ENCODE measurements at regions not wholly inside any gene's neighbourhood (a gene's known extent, or its start where the extent isn't known, plus 50 kb on each side); places are given as distances from the start of the nearest gene placed in this dataset.
A peak's percentile ranks its signal among the peaks of the same experiment; 100 is the strongest.

DNA sequence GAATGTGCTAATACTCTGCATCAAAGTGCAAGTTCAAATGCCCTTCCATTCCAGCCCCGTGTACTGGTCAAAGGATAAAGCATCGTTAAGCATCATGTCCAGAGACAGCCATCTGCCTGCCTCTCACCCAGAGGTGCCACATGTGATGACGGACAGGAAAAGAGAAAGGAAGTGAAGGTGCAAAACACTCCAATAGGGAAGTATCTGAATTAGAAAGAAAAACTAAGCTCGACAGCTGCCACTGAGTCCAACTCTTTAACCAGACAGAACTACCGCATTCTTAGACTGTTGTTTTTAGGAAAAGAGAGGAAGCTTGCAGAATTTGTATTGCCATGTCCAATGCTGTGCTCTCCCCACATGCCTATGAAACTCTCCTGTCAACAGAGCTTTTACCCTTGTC lies 465.0 kb upstream of the SOX5 start:
- Histone ChIP-seq H3K4me1 (no peaks in the 10 kb centered on the region), H3F3A (ENCODE audit: low read depth) (no peaks in the 10 kb centered on the region), H3K9ac (no peak overlapping the region), H3K4me3 (no peak overlapping the region), H3K27ac (no peak overlapping the region), H3K79me2 (ENCODE audit: low read depth) (no peaks in the 10 kb centered on the region), H2AFZ (replicated peaks) (no peak overlapping the region), H3K36me3 (no peaks in the 10 kb centered on the region), H4K20me1 (ENCODE audit: low read depth) (no peaks in the 10 kb centered on the region), H3K27me3 (no peaks in the 10 kb centered on the region), H3K4me2 (no peak overlapping the region), H3K9me3 (ENCODE audit: low read depth) (no peaks in the 10 kb centered on the region)
- Mint-ChIP-seq H3K4me3 (no peak overlapping the region), H3K27ac (peak overlapping the region; percentile 26), H3K9me3 (peaks cover 2% of the 10 kb centered on the region), H3K4me1 (peaks cover 14% of the 10 kb centered on the region), H3K27me3 (ENCODE audit: insufficient read depth, low read depth) (no peaks in the 10 kb centered on the region), H3K36me3 (peaks cover 28% of the 10 kb centered on the region)
- TF ChIP-seq, protein P1, sequence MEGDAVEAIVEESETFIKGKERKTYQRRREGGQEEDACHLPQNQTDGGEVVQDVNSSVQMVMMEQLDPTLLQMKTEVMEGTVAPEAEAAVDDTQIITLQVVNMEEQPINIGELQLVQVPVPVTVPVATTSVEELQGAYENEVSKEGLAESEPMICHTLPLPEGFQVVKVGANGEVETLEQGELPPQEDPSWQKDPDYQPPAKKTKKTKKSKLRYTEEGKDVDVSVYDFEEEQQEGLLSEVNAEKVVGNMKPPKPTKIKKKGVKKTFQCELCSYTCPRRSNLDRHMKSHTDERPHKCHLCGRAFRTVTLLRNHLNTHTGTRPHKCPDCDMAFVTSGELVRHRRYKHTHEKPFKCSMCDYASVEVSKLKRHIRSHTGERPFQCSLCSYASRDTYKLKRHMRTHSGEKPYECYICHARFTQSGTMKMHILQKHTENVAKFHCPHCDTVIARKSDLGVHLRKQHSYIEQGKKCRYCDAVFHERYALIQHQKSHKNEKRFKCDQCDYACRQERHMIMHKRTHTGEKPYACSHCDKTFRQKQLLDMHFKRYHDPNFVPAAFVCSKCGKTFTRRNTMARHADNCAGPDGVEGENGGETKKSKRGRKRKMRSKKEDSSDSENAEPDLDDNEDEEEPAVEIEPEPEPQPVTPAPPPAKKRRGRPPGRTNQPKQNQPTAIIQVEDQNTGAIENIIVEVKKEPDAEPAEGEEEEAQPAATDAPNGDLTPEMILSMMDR (IDR thresholded peaks at IDR 0.05), result no peak
- TF ChIP-seq EZH2phosphoT487 (IDR thresholded peaks at IDR 0.05) (no peak), EZH2 (IDR thresholded peaks at IDR 0.05) (no peak)
- DNase-seq (ENCODE audit: low spot score), result no peak

DNA sequence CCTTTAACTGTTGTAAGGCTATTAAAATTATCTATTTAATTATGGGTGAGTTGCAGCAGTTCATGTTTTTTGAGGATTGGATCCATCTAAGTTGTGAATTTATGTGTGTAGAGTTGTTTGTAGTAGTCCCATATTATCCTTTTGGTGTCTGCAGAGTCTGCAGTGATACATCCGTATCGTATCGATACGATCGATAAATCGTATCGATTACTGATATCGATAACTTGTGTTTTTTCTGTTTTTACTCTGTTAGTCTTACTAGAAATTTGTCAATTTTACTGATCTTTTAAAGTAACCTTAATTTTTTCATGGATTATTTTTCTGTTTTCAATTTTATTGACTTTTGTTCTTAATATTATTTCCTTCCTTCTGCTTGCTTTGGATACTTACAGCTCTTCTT lies 462.5 kb upstream of the SOX5 start:
- Histone ChIP-seq H3F3A (ENCODE audit: low read depth) (no peaks in the 10 kb centered on the region), H3K9me3 (ENCODE audit: low read depth) (no peaks in the 10 kb centered on the region), H3K9ac (no peak overlapping the region), H3K4me2 (no peak overlapping the region), H3K36me3 (no peaks in the 10 kb centered on the region), H3K4me1 (no peaks in the 10 kb centered on the region), H3K4me3 (no peak overlapping the region), H3K27ac (no peak overlapping the region), H2AFZ (replicated peaks) (no peak overlapping the region), H3K79me2 (ENCODE audit: low read depth) (no peaks in the 10 kb centered on the region), H3K27me3 (no peaks in the 10 kb centered on the region), H4K20me1 (ENCODE audit: low read depth) (no peaks in the 10 kb centered on the region)
- Mint-ChIP-seq H3K4me3 (no peak overlapping the region), H3K27ac (no peak overlapping the region), H3K9me3 (peaks cover 2% of the 10 kb centered on the region), H3K4me1 (peaks cover 14% of the 10 kb centered on the region), H3K27me3 (ENCODE audit: insufficient read depth, low read depth) (no peaks in the 10 kb centered on the region), H3K36me3 (peaks cover 34% of the 10 kb centered on the region)
- DNase-seq (ENCODE audit: low spot score), result no peak
- no peak for TF ChIP-seq EZH2 (IDR thresholded peaks at IDR 0.05)
- no peak for TF ChIP-seq EZH2phosphoT487 (IDR thresholded peaks at IDR 0.05)
- TF ChIP-seq, protein P1 (IDR thresholded peaks at IDR 0.05), result no peak

DNA sequence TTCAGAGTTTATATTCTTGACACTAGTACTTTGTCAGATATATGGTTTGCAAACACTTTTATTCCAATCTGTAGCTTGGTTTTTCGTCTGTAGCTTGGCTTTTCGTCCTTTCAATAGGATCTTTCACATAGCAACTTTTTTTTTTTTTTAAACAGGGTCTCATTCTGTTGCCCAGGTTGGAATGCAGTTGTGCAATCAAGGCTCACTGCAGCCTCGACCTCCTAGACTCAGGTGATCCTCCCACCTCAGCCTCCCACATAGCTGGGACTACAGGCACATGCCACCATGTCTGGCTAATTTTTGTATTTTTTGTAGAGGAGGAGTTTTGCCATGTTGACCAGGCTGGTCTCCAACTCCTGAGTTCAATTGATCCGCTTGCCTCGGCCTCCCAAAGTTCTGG lies 460.4 kb upstream of the SOX5 start:
- peaks cover 8% of the 10 kb centered on the region for H3K4me1 Mint-ChIP-seq
- TF ChIP-seq EZH2phosphoT487 (IDR thresholded peaks at IDR 0.05) (no peak), EZH2 (IDR thresholded peaks at IDR 0.05) (no peak)
- TF ChIP-seq, protein P1 (IDR thresholded peaks at IDR 0.05), result no peak

More for the DNA sequence above, 460.4 kb upstream of the SOX5 start:
- Histone ChIP-seq H3K4me2 (no peak overlapping the region), H4K20me1 (ENCODE audit: low read depth) (no peaks in the 10 kb centered on the region), H3K79me2 (ENCODE audit: low read depth) (no peaks in the 10 kb centered on the region), H3K27ac (no peak overlapping the region), H3K4me3 (no peak overlapping the region), H3K4me1 (no peaks in the 10 kb centered on the region), H3F3A (ENCODE audit: low read depth) (no peaks in the 10 kb centered on the region), H3K27me3 (no peaks in the 10 kb centered on the region), H3K36me3 (no peaks in the 10 kb centered on the region), H3K9me3 (ENCODE audit: low read depth) (no peaks in the 10 kb centered on the region), H2AFZ (replicated peaks) (no peak overlapping the region), H3K9ac (no peak overlapping the region)
- no peak overlapping the region for H3K27ac Mint-ChIP-seq
- H3K36me3 Mint-ChIP-seq, result peaks cover 38% of the 10 kb centered on the region
- H3K9me3 Mint-ChIP-seq, result peaks cover 2% of the 10 kb centered on the region
- H3K4me3 Mint-ChIP-seq, result no peak overlapping the region
- H3K27me3 Mint-ChIP-seq (ENCODE audit: insufficient read depth, low read depth), result no peaks in the 10 kb centered on the region
- DNase-seq (ENCODE audit: low spot score), result no peak

All from neural progenitor cell (in vitro differentiated cells).